Testis (tissue), 2 donors: ENCODE measurements at regions not wholly inside any gene's neighbourhood (a gene's known extent, or its start where the extent isn't known, plus 50 kb on each side); places are given as distances from the start of the nearest gene placed in this dataset.

Experiments used
- POLR2A ChIP-seq: fragments of 450-650 bp; IDR thresholded peaks from one replicate; pipeline ENCODE4 v1.6.1; 2017; ENCODE audit warnings: antibody characterized with exemption, mild to moderate bottlenecking, moderate library complexity
- TF ChIP-seq, protein P1 (sequence below), 3 experiments: fragments of 450-650 bp in 2 of 3; fragments of 200-600 bp in 1 of 3; sonication (generic) in 1 of 3; IDR thresholded peaks; one replicate each; pipeline ENCODE4 v1.5.1; 2016 to 2019; ENCODE audit warnings: antibody characterized with exemption in 3 of 3, mild to moderate bottlenecking in 2 of 3, moderate library complexity in 1 of 3

DNA sequence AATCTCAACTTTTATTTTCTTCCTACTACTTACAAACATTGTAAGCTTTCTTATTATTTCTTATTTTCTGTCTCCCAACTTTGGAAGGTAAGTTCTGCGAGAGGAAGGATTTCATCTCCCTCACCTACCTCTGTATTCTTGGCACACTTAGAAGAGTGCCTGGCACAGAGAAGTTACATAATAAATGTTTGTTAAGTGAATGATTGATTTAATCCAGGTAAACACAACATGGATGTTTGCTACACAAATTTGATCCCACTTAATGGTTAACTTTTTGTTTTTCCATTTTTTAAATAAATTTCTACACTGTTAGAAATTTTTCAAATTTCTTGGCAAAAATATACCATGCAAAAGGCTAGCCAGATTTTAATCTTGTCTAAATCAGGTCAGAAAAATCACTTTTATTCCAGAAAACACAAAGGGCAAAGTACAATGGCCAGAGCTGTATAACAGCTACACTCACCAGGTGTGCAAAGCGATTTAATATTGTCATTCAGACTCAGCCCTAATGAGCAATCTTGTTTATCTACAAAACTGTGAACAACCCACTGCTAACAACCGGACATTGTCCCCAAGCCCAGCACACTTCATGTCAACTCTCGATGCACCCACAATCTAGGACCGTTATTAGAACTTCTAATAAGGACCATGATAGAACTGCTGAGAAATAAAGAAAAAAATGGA is 222.1 kb upstream of the EEA1 start:
- TF ChIP-seq, protein P1, sequence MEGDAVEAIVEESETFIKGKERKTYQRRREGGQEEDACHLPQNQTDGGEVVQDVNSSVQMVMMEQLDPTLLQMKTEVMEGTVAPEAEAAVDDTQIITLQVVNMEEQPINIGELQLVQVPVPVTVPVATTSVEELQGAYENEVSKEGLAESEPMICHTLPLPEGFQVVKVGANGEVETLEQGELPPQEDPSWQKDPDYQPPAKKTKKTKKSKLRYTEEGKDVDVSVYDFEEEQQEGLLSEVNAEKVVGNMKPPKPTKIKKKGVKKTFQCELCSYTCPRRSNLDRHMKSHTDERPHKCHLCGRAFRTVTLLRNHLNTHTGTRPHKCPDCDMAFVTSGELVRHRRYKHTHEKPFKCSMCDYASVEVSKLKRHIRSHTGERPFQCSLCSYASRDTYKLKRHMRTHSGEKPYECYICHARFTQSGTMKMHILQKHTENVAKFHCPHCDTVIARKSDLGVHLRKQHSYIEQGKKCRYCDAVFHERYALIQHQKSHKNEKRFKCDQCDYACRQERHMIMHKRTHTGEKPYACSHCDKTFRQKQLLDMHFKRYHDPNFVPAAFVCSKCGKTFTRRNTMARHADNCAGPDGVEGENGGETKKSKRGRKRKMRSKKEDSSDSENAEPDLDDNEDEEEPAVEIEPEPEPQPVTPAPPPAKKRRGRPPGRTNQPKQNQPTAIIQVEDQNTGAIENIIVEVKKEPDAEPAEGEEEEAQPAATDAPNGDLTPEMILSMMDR (IDR thresholded peaks at IDR 0.05) = no peak
- no peak for TF ChIP-seq POLR2A
